A549 (cell line): ENCODE measurements at regions not wholly inside any gene's neighbourhood (a gene's known extent, or its start where the extent isn't known, plus 50 kb on each side); places are given as distances from the start of the nearest gene placed in this dataset.

Experiments
- CBX8 ChIP-seq: fragments of 200-600 bp; sonication (generic); IDR thresholded peaks from 2 replicates; pipeline ENCODE4 v1.6.1; 2016
- CTCF ChIP-seq: fragments of >200 bp; sonication (Bioruptor Twin); formaldehyde crosslinking; IDR thresholded peaks from 3 replicates; pipeline ENCODE4 v1.5.1; 2016
- EP300 ChIP-seq, 2 experiments: fragments of >200 bp; sonication (Bioruptor Twin); formaldehyde crosslinking; IDR thresholded peaks; 2 replicates in 1 of 2; 3 replicates in 1 of 2; pipeline ENCODE4 v1.6.1; 2016 to 2017
- HEYL ChIP-seq: fragments of 250-450 bp; sonication (Bioruptor Pico); IDR thresholded peaks from 2 replicates; pipeline ENCODE4 v1.8.0; 2021; ENCODE audit warnings: mild to moderate bottlenecking, moderate library complexity
- HOXA7 ChIP-seq: fragments of 250-450 bp; sonication (Bioruptor Pico); IDR thresholded peaks from 2 replicates; pipeline ENCODE4 v1.5.0; 2020; ENCODE audit warnings: mild to moderate bottlenecking, moderate library complexity
- HOXB13 ChIP-seq: fragments of 250-450 bp; sonication (Bioruptor Pico); IDR thresholded peaks from 2 replicates; pipeline ENCODE4 v1.5.0; 2020; ENCODE audit warnings: low read depth, mild to moderate bottlenecking, moderate library complexity
- MAFK ChIP-seq: fragments of 450-650 bp; IDR thresholded peaks from 2 replicates; pipeline ENCODE4 v1.6.1; 2014; ENCODE audit not compliant: partially characterized antibody
- POLR2A ChIP-seq: IDR thresholded peaks from 2 replicates; pipeline ENCODE4 v1.6.1; 2012; ENCODE audit warnings: mild to moderate bottlenecking, low read length
- RCOR1 ChIP-seq: fragments of 150-350 bp; IDR thresholded peaks from 2 replicates; pipeline ENCODE4 v1.6.1; 2014; ENCODE audit warnings: antibody characterized with exemption, low read length, low read depth
- RFX5 ChIP-seq: fragments of 450-650 bp; IDR thresholded peaks from 2 replicates; pipeline ENCODE4 v1.7.1; 2014; ENCODE audit warnings: antibody characterized with exemption, mild to moderate bottlenecking, moderate library complexity
- SREBF2 ChIP-seq: fragments of 450-650 bp; IDR thresholded peaks from 2 replicates; pipeline ENCODE4 v1.6.1; 2014; ENCODE audit warnings: mild to moderate bottlenecking, moderate library complexity
- TF ChIP-seq, protein P1 (sequence below): fragments of 200-600 bp; sonication (generic); IDR thresholded peaks from 2 replicates; pipeline ENCODE4 v1.6.1; 2016; ENCODE audit warnings: antibody characterized with exemption, mild to moderate bottlenecking, moderate library complexity

- TF ChIP-seq MAFK: no peak
- TF ChIP-seq CTCF: no peak
- no peak for TF ChIP-seq EP300 (IDR thresholded peaks at IDR 0.05)
- TF ChIP-seq SREBF2: no peak
- no peak for TF ChIP-seq POLR2A
- TF ChIP-seq, protein P1, sequence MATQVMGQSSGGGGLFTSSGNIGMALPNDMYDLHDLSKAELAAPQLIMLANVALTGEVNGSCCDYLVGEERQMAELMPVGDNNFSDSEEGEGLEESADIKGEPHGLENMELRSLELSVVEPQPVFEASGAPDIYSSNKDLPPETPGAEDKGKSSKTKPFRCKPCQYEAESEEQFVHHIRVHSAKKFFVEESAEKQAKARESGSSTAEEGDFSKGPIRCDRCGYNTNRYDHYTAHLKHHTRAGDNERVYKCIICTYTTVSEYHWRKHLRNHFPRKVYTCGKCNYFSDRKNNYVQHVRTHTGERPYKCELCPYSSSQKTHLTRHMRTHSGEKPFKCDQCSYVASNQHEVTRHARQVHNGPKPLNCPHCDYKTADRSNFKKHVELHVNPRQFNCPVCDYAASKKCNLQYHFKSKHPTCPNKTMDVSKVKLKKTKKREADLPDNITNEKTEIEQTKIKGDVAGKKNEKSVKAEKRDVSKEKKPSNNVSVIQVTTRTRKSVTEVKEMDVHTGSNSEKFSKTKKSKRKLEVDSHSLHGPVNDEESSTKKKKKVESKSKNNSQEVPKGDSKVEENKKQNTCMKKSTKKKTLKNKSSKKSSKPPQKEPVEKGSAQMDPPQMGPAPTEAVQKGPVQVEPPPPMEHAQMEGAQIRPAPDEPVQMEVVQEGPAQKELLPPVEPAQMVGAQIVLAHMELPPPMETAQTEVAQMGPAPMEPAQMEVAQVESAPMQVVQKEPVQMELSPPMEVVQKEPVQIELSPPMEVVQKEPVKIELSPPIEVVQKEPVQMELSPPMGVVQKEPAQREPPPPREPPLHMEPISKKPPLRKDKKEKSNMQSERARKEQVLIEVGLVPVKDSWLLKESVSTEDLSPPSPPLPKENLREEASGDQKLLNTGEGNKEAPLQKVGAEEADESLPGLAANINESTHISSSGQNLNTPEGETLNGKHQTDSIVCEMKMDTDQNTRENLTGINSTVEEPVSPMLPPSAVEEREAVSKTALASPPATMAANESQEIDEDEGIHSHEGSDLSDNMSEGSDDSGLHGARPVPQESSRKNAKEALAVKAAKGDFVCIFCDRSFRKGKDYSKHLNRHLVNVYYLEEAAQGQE: no peak
- no peak for TF ChIP-seq HOXA7
- no peak for TF ChIP-seq HEYL (CRISPR knock-in tag)
- no peak for TF ChIP-seq CBX8
- TF ChIP-seq RFX5: no peak
- TF ChIP-seq RCOR1: no peak
- TF ChIP-seq HOXB13 (CRISPR knock-in tag): no peak
These were observed 372.5 kb downstream of the IRX2 start for GRCh38 chr5:2378976-2379375.
